Astrocyte of the spinal cord (primary cell): ENCODE measurements at regions not wholly inside any gene's neighbourhood (a gene's known extent, or its start where the extent isn't known, plus 50 kb on each side); places are given as distances from the start of the nearest gene placed in this dataset.

Source experiments
- DNase-seq: peaks from one replicate; pipeline ENCODE4 v3.0.0; 2011; ENCODE audit warnings: low read depth, low spot score
- H3K4me3 ChIP-seq: 2 replicates; pipeline ENCODE4 v1.5.1; 2011; ENCODE audit warnings: low read depth, mild to moderate bottlenecking, low read length, moderate library complexity
- in situ Hi-C: cut with HindIII; loops from 2 replicates; pipeline ENCODE4 v1.10.0; 2017; ENCODE audit warnings: low sequenced_read_pairs
- TF ChIP-seq, protein P1 (sequence below): IDR thresholded peaks from 2 replicates; pipeline ENCODE4 v1.5.1; 2012; ENCODE audit warnings: low read depth, mild to moderate bottlenecking, low read length, inconsistent platforms

DNA sequence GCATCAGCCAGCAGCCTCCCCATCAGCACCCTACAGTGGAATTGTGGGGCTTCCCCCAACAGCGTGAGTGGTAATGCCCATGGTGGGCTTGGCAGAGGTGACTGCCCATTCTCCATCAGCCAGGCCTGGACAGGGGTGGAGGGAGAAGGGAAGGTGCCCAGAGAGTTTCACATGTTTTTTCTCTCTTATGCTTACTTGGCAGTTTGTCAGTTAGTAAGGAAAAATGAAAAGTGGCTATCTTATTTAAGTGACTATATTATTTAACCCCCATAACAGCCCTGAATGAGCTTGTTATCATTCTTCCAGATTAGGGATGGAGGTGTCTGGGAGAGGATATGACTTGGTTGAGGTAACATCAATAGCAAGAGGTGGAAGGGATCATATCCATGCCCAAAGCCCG lies 921.7 kb downstream of the GRID1 start:
- no peak overlapping the region for H3K4me3 ChIP-seq
- TF ChIP-seq, protein P1, sequence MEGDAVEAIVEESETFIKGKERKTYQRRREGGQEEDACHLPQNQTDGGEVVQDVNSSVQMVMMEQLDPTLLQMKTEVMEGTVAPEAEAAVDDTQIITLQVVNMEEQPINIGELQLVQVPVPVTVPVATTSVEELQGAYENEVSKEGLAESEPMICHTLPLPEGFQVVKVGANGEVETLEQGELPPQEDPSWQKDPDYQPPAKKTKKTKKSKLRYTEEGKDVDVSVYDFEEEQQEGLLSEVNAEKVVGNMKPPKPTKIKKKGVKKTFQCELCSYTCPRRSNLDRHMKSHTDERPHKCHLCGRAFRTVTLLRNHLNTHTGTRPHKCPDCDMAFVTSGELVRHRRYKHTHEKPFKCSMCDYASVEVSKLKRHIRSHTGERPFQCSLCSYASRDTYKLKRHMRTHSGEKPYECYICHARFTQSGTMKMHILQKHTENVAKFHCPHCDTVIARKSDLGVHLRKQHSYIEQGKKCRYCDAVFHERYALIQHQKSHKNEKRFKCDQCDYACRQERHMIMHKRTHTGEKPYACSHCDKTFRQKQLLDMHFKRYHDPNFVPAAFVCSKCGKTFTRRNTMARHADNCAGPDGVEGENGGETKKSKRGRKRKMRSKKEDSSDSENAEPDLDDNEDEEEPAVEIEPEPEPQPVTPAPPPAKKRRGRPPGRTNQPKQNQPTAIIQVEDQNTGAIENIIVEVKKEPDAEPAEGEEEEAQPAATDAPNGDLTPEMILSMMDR = no peak
- in situ Hi-C loops = no loop called here
- no peak for DNase-seq

- no peak for DNase-seq
- in situ Hi-C loops = no loop called here
- TF ChIP-seq, protein P1 = no peak
- no peak overlapping the region for H3K4me3 ChIP-seq
Observed at GRCh38 chr10:85445702-85446101, 920.9 kb downstream of the GRID1 start.

- TF ChIP-seq, protein P1 = no peak
- no peak for DNase-seq
- in situ Hi-C loops = no loop called here
- no peak overlapping the region for H3K4me3 ChIP-seq
Observed at GRCh38 chr10:85446827-85447226, 919.8 kb downstream of the GRID1 start.

DNA sequence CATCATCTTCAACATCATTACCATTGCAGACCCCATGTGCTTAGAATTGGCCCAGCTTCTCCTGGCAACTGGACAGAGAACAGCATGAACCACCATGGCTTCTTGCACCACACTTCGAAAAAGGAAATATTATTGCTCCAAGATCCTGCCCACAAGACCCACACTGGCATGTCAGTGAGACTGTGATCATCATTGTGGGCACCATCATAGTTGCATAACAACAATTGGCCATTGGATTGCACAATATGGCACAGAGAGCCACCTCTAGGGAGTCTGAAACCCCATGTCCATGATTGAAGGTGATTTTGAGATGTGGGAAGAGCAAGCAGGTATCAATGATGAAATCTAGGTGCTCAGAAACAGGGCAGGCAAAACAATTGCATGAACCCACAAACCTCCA lies 918.9 kb downstream of the GRID1 start:
- no peak for DNase-seq
- in situ Hi-C loops = no loop called here
- H3K4me3 ChIP-seq = no peak overlapping the region
- TF ChIP-seq, protein P1 = no peak

GRCh38 chr10:85448716-85449115 lies 917.9 kb downstream of the GRID1 start:
- in situ Hi-C loops = no loop called here
- TF ChIP-seq, protein P1 = no peak

DNA sequence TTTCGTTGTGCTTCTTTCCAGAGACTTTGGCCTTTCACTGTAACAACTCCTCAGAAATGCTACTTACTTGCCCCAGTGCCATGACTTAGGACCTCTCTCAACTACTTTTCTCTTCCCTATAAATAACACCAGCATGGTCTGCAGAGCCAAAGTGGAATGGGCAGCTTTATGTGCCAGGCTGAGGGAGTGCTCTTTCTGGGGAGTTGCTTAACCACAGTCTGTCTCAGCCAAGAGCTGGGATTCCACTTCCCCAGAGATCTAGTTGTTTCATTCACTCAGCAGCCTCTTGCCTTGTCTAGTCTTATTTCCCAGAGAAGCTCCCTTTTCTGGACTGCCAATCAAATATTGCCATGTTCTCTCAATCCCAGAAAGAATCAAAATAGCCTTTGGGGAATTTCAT lies 912.2 kb downstream of the GRID1 start:
- in situ Hi-C loops = no loop called here
- no peak overlapping the region for H3K4me3 ChIP-seq
- TF ChIP-seq, protein P1 = no peak
- no peak for DNase-seq

More at GRCh38 chr10:85448716-85449115, 917.9 kb downstream of the GRID1 start:
- no peak for DNase-seq
- no peak overlapping the region for H3K4me3 ChIP-seq

DNA sequence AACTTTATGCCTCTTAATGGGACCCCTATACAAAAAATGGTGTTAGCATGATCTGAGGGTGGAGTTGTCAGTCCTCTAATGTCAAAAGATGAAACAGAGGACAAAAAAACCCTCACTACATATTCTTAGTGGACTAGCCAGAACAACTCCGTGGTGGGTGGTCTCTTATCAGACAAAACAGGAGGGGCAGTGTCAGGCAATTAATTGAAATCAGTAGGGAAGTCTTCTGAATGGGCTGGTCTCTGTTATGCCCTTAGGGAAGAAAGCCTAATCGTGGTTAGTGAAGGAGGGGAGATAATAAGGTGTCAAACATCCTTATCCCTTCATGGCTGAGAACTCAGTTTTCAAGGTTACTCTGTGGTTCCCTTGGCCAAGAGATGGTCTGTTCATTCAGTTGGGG lies 909.4 kb downstream of the GRID1 start:
- no peak for DNase-seq
- no peak overlapping the region for H3K4me3 ChIP-seq
- TF ChIP-seq, protein P1 = no peak
- in situ Hi-C loops = no loop called here
